H1 (cell line): ENCODE measurements at regions not wholly inside any gene's neighbourhood (a gene's known extent, or its start where the extent isn't known, plus 50 kb on each side); places are given as distances from the start of the nearest gene placed in this dataset.

Experiments
- CTCF ChIA-PET: fragments of 300-600 bp; sonication (Branson Sonifier 250); formaldehyde crosslinking; loops from one replicate; lab custom pipeline; 2021; ENCODE audit not compliant: partially characterized antibody; lab: Charles Lee
- POLR2A ChIA-PET: fragments of 300-600 bp; sonication (Branson Sonifier 250); formaldehyde crosslinking; loops from one replicate; lab custom pipeline; 2021; ENCODE audit warnings: inconsistent platforms; ENCODE audit not compliant: partially characterized antibody; lab: Charles Lee
- DNase-seq, 2 experiments: peaks; one replicate each; pipeline versions ENCODE4 v3.0.0 to v3.0.0-alpha.2; 2010 to 2022; ENCODE audit warnings: low spot score in 2 of 2, low read depth in 1 of 2, mixed read lengths in 1 of 2
- FAIRE-seq: peaks from 2 replicates; lab custom pipeline; 2011; peaks lifted over from hg19 to GRCh38; lab: Jason Lieb, UNC
- H2AFZ ChIP-seq: 2 replicates; pipeline ENCODE4 v1.8.1; 2012; ENCODE audit warnings: low read length, inconsistent platforms
- H2AK5ac ChIP-seq: 2 replicates; pipeline ENCODE4 v1.6.1; 2013; ENCODE audit warnings: low read depth, low read length
- H2BK120ac ChIP-seq: replicated peaks from 2 replicates; pipeline ENCODE3; 2013; ENCODE audit warnings: low read depth, low read length, inconsistent platforms
- H2BK12ac ChIP-seq: 2 replicates; pipeline ENCODE4 v1.6.1; 2013; ENCODE audit warnings: low read depth, low read length
- H2BK15ac ChIP-seq: 2 replicates; pipeline ENCODE4 v1.6.1; 2013; ENCODE audit warnings: low read length
- H2BK20ac ChIP-seq: 2 replicates; pipeline ENCODE4 v1.6.1; 2013; ENCODE audit warnings: low read length
- H2BK5ac ChIP-seq: 2 replicates; pipeline ENCODE4 v1.6.1; 2013; ENCODE audit warnings: low read depth, low read length
- H3K14ac ChIP-seq: 2 replicates; pipeline ENCODE4 v1.6.1; 2013; ENCODE audit warnings: inconsistent platforms; ENCODE audit not compliant: insufficient read length
- H3K18ac ChIP-seq: 2 replicates; pipeline ENCODE4 v1.6.1; 2013; ENCODE audit warnings: low read length; ENCODE audit errors: extremely low read depth
- H3K23ac ChIP-seq: 2 replicates; pipeline ENCODE4 v1.6.1; 2013; ENCODE audit warnings: inconsistent platforms; ENCODE audit not compliant: insufficient read length
- H3K23me2 ChIP-seq: 2 replicates; pipeline ENCODE4 v1.6.1; 2013; ENCODE audit warnings: low read depth, low read length
- H3K27ac ChIP-seq: 2 replicates; pipeline ENCODE4 v1.6.1; 2011; ENCODE audit warnings: low read depth, low read length, inconsistent platforms
- H3K27me3 ChIP-seq, 4 experiments: replicated peaks in 1 of 4; 1 replicate in 1 of 4; 2 replicates in 3 of 4; pipeline versions ENCODE4 v1.6.1 to v1.8.1; 2011 to 2013; ENCODE audit warnings: low read length in 3 of 4, mild to moderate bottlenecking in 3 of 4, inconsistent platforms in 2 of 4, mixed read lengths in 2 of 4, moderate library complexity in 1 of 4; ENCODE audit not compliant: control insufficient read depth in 3 of 4, insufficient read depth in 3 of 4; ENCODE audit errors: extremely low read depth in 1 of 4
- H3K36me3 ChIP-seq, 4 experiments: 2 replicates each; pipeline versions ENCODE4 v1.6.1 to v1.8.1; 2011 to 2013; ENCODE audit warnings: mild to moderate bottlenecking in 4 of 4, low read length in 3 of 4, moderate library complexity in 2 of 4, control low read depth in 1 of 4, inconsistent platforms in 1 of 4; ENCODE audit not compliant: insufficient read depth in 4 of 4, control insufficient read depth in 2 of 4
- H3K4ac ChIP-seq: replicated peaks from 2 replicates; pipeline ENCODE3; 2013; ENCODE audit warnings: low read length, low read depth, mixed read lengths, inconsistent platforms; ENCODE audit not compliant: insufficient read length
- H3K4me1 ChIP-seq, 4 experiments: replicated peaks in 1 of 4; 1 replicate in 1 of 4; 2 replicates in 3 of 4; pipeline versions ENCODE4 v1.6.1 to v1.8.1; 2011 to 2013; ENCODE audit warnings: low read length in 3 of 4, inconsistent platforms in 2 of 4, mixed read lengths in 1 of 4; ENCODE audit not compliant: insufficient read depth in 4 of 4, control insufficient read depth in 3 of 4
- H3K4me2 ChIP-seq, 2 experiments: 2 replicates each; pipeline versions ENCODE4 v1.6.1 to v1.8.1; 2011 to 2013; ENCODE audit warnings: low read depth in 2 of 2, low read length in 2 of 2, control low read depth in 1 of 2, inconsistent platforms in 1 of 2, mild to moderate bottlenecking in 1 of 2; ENCODE audit not compliant: insufficient read depth in 1 of 2
- H3K4me3 ChIP-seq, 4 experiments: fragments of 200-600, 300-600 bp in 1 of 4; sonication (generic), shearing (Covaris generic), sonication (Bioruptor Twin) in 1 of 4; 2 replicates each; pipeline versions ENCODE4 v1.5.1 to v1.8.1; 2011 to 2016; ENCODE audit warnings: low read length in 4 of 4, low read depth in 3 of 4, control low read depth in 2 of 4, inconsistent platforms in 2 of 4, mild to moderate bottlenecking in 2 of 4, mixed read lengths in 1 of 4, moderate library complexity in 1 of 4; ENCODE audit not compliant: insufficient read depth in 2 of 4; ENCODE audit errors: extremely low read depth in 1 of 4
- H3K56ac ChIP-seq: replicated peaks from 2 replicates; pipeline ENCODE3; 2013; ENCODE audit warnings: low read depth, mild to moderate bottlenecking, mixed read lengths, low read length, inconsistent platforms; ENCODE audit not compliant: insufficient read length
- H3K79me1 ChIP-seq: 2 replicates; pipeline ENCODE4 v1.6.1; 2013; ENCODE audit warnings: low read depth, low read length, control low read depth
- H3K79me2 ChIP-seq, 2 experiments: 2 replicates each; pipeline versions ENCODE4 v1.6.1 to v1.8.1; 2012 to 2013; ENCODE audit warnings: low read length in 2 of 2, mild to moderate bottlenecking in 2 of 2, inconsistent platforms in 1 of 2; ENCODE audit not compliant: insufficient read depth in 2 of 2, control insufficient read depth in 1 of 2
- H3K9ac ChIP-seq, 4 experiments: replicated peaks in 1 of 4; 1 replicate in 1 of 4; 2 replicates in 3 of 4; pipeline versions ENCODE4 v1.6.1 to v1.8.1; 2011 to 2013; ENCODE audit warnings: low read depth in 3 of 4, low read length in 3 of 4, control low read depth in 2 of 4, mild to moderate bottlenecking in 2 of 4, moderate library complexity in 2 of 4, inconsistent platforms in 1 of 4; ENCODE audit errors: extremely low read depth in 1 of 4
- H3K9me3 ChIP-seq, 2 experiments: 2 replicates each; pipeline versions ENCODE4 v1.6.1 to v1.8.1; 2012 to 2013; ENCODE audit warnings: mild to moderate bottlenecking in 2 of 2, moderate library complexity in 2 of 2, control low read depth in 1 of 2, inconsistent platforms in 1 of 2, low read depth in 1 of 2, low read length in 1 of 2, mixed read lengths in 1 of 2; ENCODE audit not compliant: insufficient read depth in 2 of 2
- H4K20me1 ChIP-seq, 2 experiments: replicated peaks in 1 of 2; 2 replicates each; pipeline versions ENCODE3 to v1.8.1; 2011 to 2013; ENCODE audit warnings: inconsistent platforms in 2 of 2, low read length in 2 of 2, mild to moderate bottlenecking in 1 of 2; ENCODE audit not compliant: insufficient read depth in 2 of 2, control insufficient read depth in 1 of 2
- H4K5ac ChIP-seq: 2 replicates; pipeline ENCODE4 v1.6.1; 2013; ENCODE audit warnings: low read length, low read depth, mixed read lengths, inconsistent platforms; ENCODE audit not compliant: insufficient read length
- H4K8ac ChIP-seq: 2 replicates; pipeline ENCODE4 v1.8.0; 2013; ENCODE audit warnings: mild to moderate bottlenecking, moderate library complexity, low read length, inconsistent platforms; ENCODE audit not compliant: insufficient read depth; ENCODE audit errors: extremely low read depth
- H4K91ac ChIP-seq: replicated peaks from 2 replicates; pipeline ENCODE3; 2013; ENCODE audit warnings: low read length, mixed read lengths, inconsistent platforms; ENCODE audit not compliant: insufficient read length
- KDM4A ChIP-seq: IDR thresholded peaks from one replicate; pipeline ENCODE4 v1.7.1; 2012; ENCODE audit warnings: low read depth, mild to moderate bottlenecking, moderate library complexity, low read length, inconsistent platforms; ENCODE audit not compliant: severe bottlenecking
- NANOG ChIP-seq: IDR thresholded peaks from 2 replicates; pipeline ENCODE4 v1.6.1; 2011; ENCODE audit warnings: low read length, low read depth, mild to moderate bottlenecking, inconsistent platforms; ENCODE audit not compliant: insufficient read depth, poor library complexity, severe bottlenecking
- WGBS, 2 experiments: shearing (Covaris generic) in 1 of 2; methylation state at CpG; one replicate each; pipeline versions ENCODE4 v1.1.6 to v1.1.7; 2013 to 2015; ENCODE audit warnings: low lambda C conversion rate in 2 of 2, mixed read lengths in 2 of 2, inconsistent platforms in 1 of 2, low coverage in 1 of 2, missing lambda C conversion rate in 1 of 2; ENCODE audit not compliant: insufficient replicate concordance in 2 of 2, insufficient coverage in 1 of 2, insufficient read length in 1 of 2; ENCODE audit errors: extremely low coverage in 1 of 2, missing lambda C conversion rate in 1 of 2; 5-methylcytosine and 5-hydroxymethylcytosine counted together

DNA sequence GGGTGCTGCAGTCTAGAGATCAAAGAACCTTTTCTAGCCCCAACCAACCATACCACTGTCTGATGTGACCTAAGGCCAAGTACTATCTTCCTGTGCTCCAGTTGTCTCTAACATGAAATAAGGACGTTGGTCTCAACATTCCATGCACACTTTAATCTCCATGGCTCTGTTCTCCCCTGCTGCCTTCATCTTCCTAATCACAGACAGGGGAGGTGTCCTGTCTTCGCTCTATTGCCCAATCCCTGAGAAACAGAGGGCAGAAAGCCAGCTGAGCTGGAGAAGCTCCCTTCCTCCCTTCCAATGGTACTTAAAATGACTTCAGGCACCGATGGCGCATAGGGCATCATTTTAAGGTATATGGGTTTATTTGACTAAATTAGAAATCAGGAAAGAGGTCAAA, 148.9 kb upstream of the GNAO1 start:
- no peak overlapping the region for H2BK120ac ChIP-seq
- H3K56ac ChIP-seq = no peak overlapping the region
- no peak overlapping the region for H2AK5ac ChIP-seq
- no peaks in the 10 kb centered on the region for H3K79me2 ChIP-seq
- H3K23ac ChIP-seq = no peak overlapping the region
- H2BK12ac ChIP-seq = no peak overlapping the region
- no peaks in the 10 kb centered on the region for H3K79me1 ChIP-seq
- no peaks in the 10 kb centered on the region; a peak in 2 of 7 replicates for H3K27me3 ChIP-seq
- no peaks in the 10 kb centered on the region for H4K20me1 ChIP-seq
- TF ChIP-seq KDM4A (no peak), NANOG (no peak)
- no peak overlapping the region for H2BK20ac ChIP-seq
- H3K36me3 ChIP-seq = no peaks in the 10 kb centered on the region
- H4K91ac ChIP-seq = no peak overlapping the region
- WGBS, 2 experiments = 93% methylated on average over 4 of the region's 4 CpGs; no CpG with 5 or more reads in 1 of the 2 experiments
- no peak overlapping the region for H3K9ac ChIP-seq
- DNase-seq (no peak), FAIRE-seq (no peak)
- H3K23me2 ChIP-seq = no peaks in the 10 kb centered on the region
- H2BK15ac ChIP-seq = 0 out of 2 replicates have a peak overlapping the region, but pooled peaks have one; percentile 8
- no peak overlapping the region for H3K14ac ChIP-seq
- H3K27ac ChIP-seq = no peak overlapping the region
- CTCF ChIA-PET = interaction anchor here (0.7 to 3.6 kb wide), 14 partner anchors 8 to 321 kb away, joined by 3 to 44 read pairs (median 3); no protein-coding TSS in a partner anchor
- no peaks in the 10 kb centered on the region; a peak in 1 of 4 replicates for H3K9me3 ChIP-seq
- no peak overlapping the region for H4K5ac ChIP-seq
- POLR2A ChIA-PET = no interaction called here
- no peak overlapping the region for H3K18ac ChIP-seq
- no peaks in the 10 kb centered on the region for H3K4me1 ChIP-seq
- H3K4me3 ChIP-seq = no peak overlapping the region
- H3K4me2 ChIP-seq = no peak overlapping the region
- no peak overlapping the region for H4K8ac ChIP-seq
- no peak overlapping the region for H2AFZ ChIP-seq
- no peak overlapping the region for H2BK5ac ChIP-seq
- no peak overlapping the region for H3K4ac ChIP-seq
